Femur (tissue), 1 donor: ENCODE measurements at regions not wholly inside any gene's neighbourhood (a gene's known extent, or its start where the extent isn't known, plus 50 kb on each side); places are given as distances from the start of the nearest gene placed in this dataset.

ENCODE experiments used
- DNase-seq: peaks from one replicate; pipeline ENCODE4 v3.0.0-alpha.2; 2017

DNA sequence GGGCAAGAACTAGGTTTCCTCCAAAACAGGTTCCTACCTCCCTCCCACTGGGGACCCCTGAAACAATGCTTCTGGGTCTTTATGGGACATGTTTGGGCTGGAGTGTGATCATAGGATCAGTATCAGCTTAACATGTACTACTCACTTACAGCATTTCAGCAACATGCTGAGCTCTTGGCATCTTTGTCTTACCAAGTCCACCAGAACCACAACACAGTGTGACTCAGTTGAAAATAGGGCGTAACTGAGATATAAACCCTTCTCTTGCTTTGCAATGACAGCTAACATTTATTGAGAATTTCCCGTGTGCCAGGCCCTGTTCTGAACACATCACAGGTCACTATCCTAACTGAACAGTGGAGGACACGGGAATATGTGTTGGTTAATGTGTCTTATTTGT, 218.5 kb upstream of the LNX1 start:
- DNase-seq: no peak

DNA sequence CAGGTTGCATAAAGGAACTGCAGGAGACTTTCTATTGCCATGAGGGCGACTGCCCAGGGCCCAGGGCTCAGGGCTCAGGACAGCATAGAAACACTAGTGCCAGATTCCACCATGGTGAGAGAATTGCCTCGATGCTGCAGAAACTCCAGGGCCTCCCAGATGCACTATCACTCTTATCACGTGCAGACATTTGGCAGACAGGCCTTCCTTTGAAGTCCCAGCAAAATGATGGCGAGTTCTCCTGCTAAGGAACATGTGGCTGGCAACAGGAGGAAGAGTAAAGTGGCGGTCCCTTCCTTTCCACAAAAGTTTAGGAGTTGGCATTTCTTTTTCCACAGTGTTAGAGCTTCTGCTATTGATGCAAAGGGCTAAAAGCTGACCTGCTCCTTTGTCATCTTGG, 214.0 kb upstream of the LNX1 start:
- DNase-seq: no peak

DNA sequence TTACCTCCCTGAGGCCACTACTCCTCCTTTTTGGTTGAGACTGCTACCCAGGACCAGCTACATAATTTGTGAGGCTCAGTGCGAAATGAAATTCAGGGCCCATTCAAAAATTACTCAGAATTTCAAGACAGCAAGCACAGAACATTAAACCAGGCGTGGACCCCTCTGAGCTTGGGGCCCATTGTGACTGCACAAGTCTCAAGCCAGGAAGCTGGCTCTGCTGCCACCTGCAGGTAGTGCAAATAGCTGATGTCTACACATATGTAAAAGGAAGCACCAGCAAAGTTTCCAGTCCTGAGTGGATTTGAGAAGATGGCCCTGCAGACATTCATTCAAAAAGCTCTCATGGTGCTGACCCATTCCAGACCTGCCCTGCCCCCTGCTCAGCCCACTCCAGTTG, 213.4 kb upstream of the LNX1 start:
- DNase-seq: no peak

- no peak for DNase-seq
Measured at GRCh38 chr4:53802500-53802899, 211.2 kb upstream of the LNX1 start.

- no peak for DNase-seq
Measured at GRCh38 chr4:53801373-53801772, 210.1 kb upstream of the LNX1 start.

DNA sequence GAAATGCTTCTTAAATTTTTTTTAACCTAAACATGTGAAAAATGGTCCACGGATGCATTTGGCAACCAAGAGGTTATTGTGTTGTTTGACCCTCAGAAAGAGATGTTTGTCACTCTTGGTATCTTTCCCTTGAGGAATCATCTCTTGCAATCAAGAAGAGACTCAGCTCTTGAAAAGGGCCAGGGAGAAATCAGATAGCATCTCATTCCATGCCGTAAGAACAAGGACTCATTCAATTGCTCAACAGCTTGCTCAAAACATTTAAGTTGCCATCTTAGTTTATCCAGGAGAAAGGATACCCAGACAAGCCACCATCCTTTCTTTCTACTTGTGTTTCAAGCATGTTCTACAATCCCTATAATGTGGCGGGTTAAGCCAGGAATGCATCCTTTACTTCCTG, 209.5 kb upstream of the LNX1 start:
- no peak for DNase-seq

DNA sequence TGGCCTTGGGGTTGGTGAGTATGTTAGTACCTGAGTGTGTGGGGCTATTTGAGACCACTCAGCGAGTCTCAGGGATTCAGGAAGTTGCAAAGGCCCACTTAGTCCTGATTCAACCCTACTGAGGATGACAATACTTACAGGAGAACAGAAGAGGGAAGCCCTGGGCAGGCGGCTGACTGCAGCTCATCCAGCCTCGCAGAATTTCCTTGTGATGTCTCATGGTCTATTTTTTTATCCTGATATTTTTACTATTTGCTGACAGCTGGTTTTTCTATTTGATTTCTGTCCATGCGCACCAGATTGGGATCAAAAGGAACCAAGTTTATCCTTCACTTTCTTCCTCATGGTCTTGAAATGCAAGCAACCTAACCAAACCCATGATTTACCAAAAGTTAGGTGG, 201.8 kb upstream of the LNX1 start:
- DNase-seq: no peak

GRCh38 chr4:53790286-53790685, 199.0 kb upstream of the LNX1 start:
- no peak for DNase-seq

DNA sequence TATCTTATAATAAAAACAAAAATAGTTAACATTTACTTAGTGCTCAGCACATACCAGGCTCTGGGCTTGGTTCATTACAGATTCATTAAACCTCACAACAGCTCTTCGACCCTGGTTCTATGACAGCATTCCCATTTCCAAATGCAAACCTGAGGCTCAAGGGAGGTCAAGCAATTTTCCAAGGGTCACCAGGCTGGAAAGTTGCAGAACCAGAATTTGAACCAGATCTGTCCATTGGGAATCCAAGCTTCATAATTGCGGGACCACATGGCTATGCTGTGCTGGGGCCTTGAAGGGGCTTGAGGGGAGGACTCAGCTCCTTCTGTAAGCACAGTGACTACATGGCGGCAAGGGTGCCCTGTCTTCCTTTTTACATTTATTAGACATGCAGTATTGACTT, 197.3 kb upstream of the LNX1 start:
- no peak for DNase-seq

GRCh38 chr4:53788011-53788410, 196.7 kb upstream of the LNX1 start:
- DNase-seq: no peak

- no peak for DNase-seq
Measured at GRCh38 chr4:53786632-53787031, 195.3 kb upstream of the LNX1 start.

DNA sequence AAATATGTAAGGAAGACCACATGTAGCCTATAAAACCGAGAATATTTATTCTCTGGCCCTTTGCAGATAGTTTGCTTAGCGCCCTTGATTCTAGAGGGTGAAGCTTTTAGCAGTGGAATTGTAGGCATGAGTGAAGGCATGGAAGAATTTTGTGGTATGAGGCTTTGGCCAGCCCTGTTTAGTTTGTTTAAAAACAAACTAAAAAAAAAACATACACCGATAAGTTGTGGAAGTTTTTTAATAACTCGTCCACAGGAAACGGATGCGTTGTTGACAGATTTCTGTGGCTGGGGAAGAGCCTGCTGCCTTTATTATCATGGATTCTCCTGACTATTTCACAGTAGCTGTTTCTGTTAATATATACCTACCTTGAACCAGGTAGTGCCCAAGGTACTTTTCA, 194.7 kb upstream of the LNX1 start:
- no peak for DNase-seq

DNA sequence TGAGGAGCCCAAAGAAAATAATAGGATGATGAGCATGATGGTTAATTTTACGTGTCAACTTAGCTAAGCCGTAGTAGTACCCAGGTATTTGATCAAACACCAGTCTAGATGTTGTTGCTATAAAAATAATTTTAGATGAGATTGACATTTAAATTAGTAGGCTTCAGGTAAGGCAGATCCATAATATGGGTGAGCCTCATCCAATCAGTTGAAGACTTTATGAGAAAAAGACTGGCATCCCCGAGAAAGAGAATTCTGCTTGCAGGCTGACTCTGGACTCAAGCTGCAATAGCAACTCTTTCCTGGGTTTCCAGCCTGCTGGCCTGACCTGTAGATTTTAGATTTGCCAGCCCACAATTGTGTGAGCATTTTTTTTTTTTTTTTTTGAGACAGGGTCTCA, 192.8 kb upstream of the LNX1 start:
- no peak for DNase-seq

GRCh38 chr4:53783208-53783859, 192.0 kb upstream of the LNX1 start:
- no peak for DNase-seq

GRCh38 chr4:53782458-53782845, 191.2 kb upstream of the LNX1 start:
- no peak for DNase-seq

DNA sequence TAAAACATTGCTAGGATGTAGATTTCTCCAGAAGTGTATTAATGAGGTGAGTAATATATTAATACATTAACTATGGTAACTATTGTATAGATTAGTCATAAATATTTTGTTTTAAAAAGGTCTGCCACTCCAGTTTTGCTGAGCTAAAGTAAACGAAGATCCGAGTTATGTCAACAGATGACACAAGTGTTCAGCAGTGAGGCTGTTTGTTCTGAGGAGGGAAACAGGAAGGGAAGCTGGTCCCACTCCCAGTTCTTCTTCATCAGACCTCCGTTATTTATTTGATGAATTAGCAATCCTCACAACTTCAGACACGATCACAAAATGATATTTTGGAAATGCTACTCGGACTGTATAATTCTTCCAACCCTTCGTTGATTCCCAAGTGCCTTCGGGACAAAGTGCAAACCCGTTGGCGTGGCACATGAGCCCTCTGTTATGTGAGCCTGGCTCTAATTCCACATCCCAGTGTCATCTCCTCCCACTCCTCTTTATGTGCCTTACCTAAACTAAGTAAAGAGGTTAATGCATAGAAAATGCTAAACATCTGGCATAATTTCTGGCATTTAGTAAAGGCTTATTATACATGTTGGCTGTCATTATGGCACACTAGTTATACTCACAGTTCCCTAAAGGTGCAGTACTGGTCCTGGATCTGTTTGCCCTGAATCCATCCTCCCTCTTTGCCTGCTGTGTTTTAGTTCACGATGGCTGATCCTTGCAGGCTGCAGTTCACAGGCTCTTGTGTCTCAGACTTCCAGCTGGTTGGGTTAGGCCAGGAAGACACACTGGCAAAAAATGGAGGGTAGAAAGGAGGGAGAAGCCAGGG, 190.6 kb upstream of the LNX1 start:
- no peak for DNase-seq

GRCh38 chr4:53780736-53781400, 189.6 kb upstream of the LNX1 start:
- DNase-seq: no peak

GRCh38 chr4:53779025-53779424, 187.7 kb upstream of the LNX1 start:
- DNase-seq: no peak

DNA sequence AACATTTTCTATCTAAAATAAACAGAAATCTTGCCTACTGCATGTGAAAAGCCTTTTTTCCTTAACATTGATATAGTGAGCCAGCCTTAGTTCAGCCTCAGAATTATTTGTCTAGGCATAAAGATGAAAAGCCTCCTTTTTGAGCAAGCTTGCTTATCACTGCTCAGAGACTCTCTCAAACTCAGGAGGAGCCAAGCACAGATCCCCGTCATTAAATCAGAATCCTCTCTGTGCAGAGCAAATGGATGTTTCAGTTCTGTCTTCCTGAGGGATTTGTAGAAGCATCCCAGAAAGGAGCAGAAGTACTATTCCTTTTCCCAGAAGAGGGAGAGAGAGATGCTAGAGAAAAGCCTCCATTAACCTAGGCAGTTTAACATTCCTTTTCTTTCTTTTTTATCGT, 186.9 kb upstream of the LNX1 start:
- no peak for DNase-seq

DNA sequence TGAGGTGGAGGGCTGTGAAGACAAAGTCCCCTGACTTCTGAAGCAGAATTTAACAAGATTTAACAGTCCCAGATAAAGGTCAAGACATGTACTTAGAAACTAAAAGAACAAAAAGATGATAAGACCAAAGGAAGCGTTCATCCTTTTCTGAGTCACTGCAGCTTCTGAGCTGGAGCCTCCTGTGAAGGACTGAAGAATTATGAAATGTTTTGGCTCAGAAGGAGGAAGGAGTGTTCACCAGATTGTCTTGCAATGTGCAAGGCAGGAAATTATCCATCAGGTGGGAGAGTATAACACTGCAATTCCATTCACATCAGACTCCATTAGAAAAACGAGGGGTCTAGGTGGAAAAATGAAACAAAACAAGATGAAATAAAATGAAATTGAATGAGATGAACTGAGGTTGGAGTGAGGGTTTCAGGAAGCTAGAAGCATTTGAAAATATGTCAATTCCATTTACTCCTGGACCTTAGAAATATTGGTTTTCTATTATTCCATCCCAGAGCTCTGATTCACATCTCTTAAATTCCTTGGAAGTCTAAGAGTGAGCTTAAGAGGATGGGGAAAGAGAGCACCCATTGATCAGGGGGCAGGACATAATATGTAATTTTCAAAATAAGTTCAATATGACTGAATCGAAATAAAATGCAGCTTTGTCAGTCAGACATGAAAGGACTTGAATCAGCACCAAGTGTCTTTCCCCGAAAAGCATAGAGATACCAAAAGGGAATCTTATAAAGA, 186.1 kb upstream of the LNX1 start:
- DNase-seq: no peak

DNA sequence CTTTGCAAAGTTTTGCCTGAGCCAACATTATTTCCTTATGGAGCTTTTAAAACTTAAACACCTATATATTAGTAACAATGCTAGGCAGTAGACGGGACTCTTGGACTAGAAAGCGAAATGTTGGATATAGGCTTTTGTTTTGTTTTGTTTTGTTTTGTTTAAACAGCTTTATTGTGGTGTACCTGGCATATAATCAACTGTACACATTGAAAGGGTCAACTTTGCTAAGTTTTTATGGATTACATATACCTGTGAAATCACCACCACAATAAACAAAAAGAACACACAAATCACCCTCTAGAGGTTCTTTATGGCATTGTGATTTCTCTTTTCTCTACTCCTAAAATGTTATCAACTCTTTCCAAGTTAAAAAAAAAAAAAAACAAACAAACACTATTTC, 184.9 kb upstream of the LNX1 start:
- no peak for DNase-seq

DNA sequence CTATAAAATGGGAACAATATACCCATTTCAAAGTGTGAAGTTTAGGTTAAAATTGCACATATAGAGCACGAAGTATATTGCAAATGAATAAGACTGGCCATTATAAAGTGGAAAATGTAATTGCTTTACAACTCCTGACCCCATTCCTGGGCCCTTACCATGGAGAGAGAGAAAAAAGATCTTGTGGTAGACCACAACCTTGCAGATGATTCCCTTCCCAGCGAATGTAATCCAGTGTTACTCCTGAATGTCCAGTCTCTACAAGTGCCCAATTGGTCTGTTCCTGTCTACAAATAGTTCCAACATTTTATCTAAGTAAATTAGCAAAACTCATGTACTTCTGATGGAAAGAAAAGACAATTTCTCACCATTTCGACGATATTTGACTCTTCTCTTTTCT, 184.1 kb upstream of the LNX1 start:
- DNase-seq: no peak

DNA sequence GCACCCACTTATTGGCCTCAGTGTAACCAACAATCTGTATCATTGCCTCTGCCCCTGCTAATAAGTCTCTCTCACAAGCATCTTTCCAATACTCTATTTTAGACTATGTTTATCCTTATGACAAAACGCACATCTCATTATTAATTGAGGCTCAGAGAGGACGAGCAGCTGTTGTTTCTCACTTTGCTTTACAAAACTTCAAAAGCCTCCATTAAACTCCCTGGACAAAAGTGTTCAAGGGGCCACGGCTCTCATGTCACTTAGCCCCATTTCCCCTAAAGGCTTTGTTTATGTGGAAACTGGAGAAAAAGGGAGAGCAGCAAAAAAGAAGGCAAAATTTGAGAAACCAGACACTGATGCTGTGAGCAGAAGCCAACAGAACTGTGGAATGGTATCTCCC, 180.0 kb upstream of the LNX1 start:
- no peak for DNase-seq

GRCh38 chr4:53767482-53767881, 176.2 kb upstream of the LNX1 start:
- no peak for DNase-seq
